ENCODE measurements at regions not wholly inside any gene's neighbourhood (a gene's known extent, or its start where the extent isn't known, plus 50 kb on each side); places are given as distances from the start of the nearest gene placed in this dataset.

- TF ChIP-seq CTCF (IDR thresholded peaks at IDR 0.05): no peak
- no peak for TF ChIP-seq POLR2A (IDR thresholded peaks at IDR 0.05)
Observed at GRCh38 chr10:90403211-90404000, 454.4 kb downstream of the HTR7 start.
